ENCODE measurements at regions not wholly inside any gene's neighbourhood (a gene's known extent, or its start where the extent isn't known, plus 50 kb on each side); places are given as distances from the start of the nearest gene placed in this dataset.

GRCh38 chr13:89255844-89256406 lies 1584.8 kb downstream of the SLITRK5 start:
- no peaks in the 10 kb centered on the region for H3K4me1 ChIP-seq
- no peak for ATAC-seq
- no peaks in the 10 kb centered on the region for H3K9me3 ChIP-seq
- no peak overlapping the region for H3K4me3 ChIP-seq
- FAIRE-seq: no peak
- DNase-seq (ENCODE audit: low read depth in 1 of 2, low spot score in 1 of 2): no peak
- ChIA-PET CTCF (no interaction called here), POLR2A (no interaction called here)
- 68% methylated on average over 2 of the region's 3 CpGs for WGBS (ENCODE audit: missing lambda C conversion rate)
- no peak overlapping the region for H3K27ac ChIP-seq
- TF ChIP-seq MAFK (IDR thresholded peaks at IDR 0.05; ENCODE audit: partially characterized antibody) (peak; percentile 40), SMC3 (IDR thresholded peaks at IDR 0.05) (no peak)
- no peak overlapping the region for H3K4me2 ChIP-seq

- Histone ChIP-seq H3K9me3 (no peaks in the 10 kb centered on the region), H3K27ac (no peak overlapping the region), H3K4me3 (no peak overlapping the region), H3K4me1 (no peaks in the 10 kb centered on the region), H3K4me2 (no peak overlapping the region)
- TF ChIP-seq RCOR1 (IDR thresholded peaks at IDR 0.05; ENCODE audit: low read depth, low read length) (no peak), CHD4 (IDR thresholded peaks at IDR 0.05; ENCODE audit: borderline replicate concordance) (no peak), RAD21 (conservative IDR thresholded peaks at IDR 0.05 in 1 of 2, IDR thresholded peaks at IDR 0.05 in 1 of 2) (no peak), MAZ (IDR thresholded peaks at IDR 0.05; ENCODE audit: borderline replicate concordance, low read depth, low read length) (no peak), ZFP36 (IDR thresholded peaks at IDR 0.05; ENCODE audit: borderline replicate concordance, partially characterized antibody) (no peak), POLR2AphosphoS2 (conservative IDR thresholded peaks at IDR 0.05; ENCODE audit: low read length) (no peak), ESRRA (IDR thresholded peaks at IDR 0.05; ENCODE audit: borderline replicate concordance, low read length) (no peak), TP53 (CRISPR knock-in tag; IDR thresholded peaks at IDR 0.05) (no peak)
- DNase-seq (ENCODE audit: low read depth in 1 of 2, low spot score in 1 of 2) (no peak), FAIRE-seq (no peak), ATAC-seq (no peak)
- CTCF ChIA-PET: no interaction called here
- 56% methylated on average over 3 of the region's 3 CpGs for WGBS (ENCODE audit: missing lambda C conversion rate)
- POLR2A ChIA-PET: no interaction called here
Observed at GRCh38 chr13:89267734-89268133, 1596.6 kb downstream of the SLITRK5 start.

DNA sequence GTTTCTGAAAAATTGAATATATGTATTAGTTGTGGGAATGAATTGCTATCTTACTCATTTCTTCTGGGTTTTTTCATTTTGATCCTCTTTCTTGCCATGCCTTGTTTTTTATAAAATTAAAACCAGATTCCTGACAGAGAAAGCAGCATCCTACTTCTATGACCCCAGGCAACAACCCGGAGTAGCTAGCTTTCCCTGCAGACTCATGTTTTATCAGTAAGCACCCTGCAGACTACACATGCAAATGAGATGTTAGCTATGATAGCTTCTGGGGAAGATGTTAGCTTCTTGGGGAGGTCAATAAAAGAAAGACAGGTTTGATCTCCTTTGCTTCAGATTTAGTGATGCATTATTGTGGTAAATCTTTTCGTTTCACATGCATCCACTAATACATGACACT lies 1598.6 kb downstream of the SLITRK5 start:
- TF ChIP-seq ESRRA (IDR thresholded peaks at IDR 0.05; ENCODE audit: borderline replicate concordance, low read length): no peak
- no peak for TF ChIP-seq MAZ (IDR thresholded peaks at IDR 0.05; ENCODE audit: borderline replicate concordance, low read depth, low read length)
- TF ChIP-seq USF2 (IDR thresholded peaks at IDR 0.05): no peak
- no peak for TF ChIP-seq FOSB (CRISPR knock-in tag; IDR thresholded peaks at IDR 0.05)
- no peak for TF ChIP-seq RFX5 (IDR thresholded peaks at IDR 0.05)
- TF ChIP-seq ZFP36 (IDR thresholded peaks at IDR 0.05; ENCODE audit: borderline replicate concordance, partially characterized antibody): no peak
- TF ChIP-seq PBX3 (IDR thresholded peaks at IDR 0.05): no peak
- FAIRE-seq (no peak), ATAC-seq (no peak), DNase-seq (ENCODE audit: low read depth in 1 of 2, low spot score in 1 of 2) (no peak)
- 49% methylated on average over 2 of the region's 2 CpGs for WGBS (ENCODE audit: missing lambda C conversion rate)
- Histone ChIP-seq H3K27ac (no peak overlapping the region), H3K4me2 (no peak overlapping the region), H3K9me3 (no peaks in the 10 kb centered on the region), H3K4me3 (no peak overlapping the region), H3K4me1 (no peaks in the 10 kb centered on the region)
- ChIA-PET CTCF (no interaction called here), POLR2A (no interaction called here)

- 45% methylated on average over 3 of the region's 3 CpGs for WGBS (ENCODE audit: missing lambda C conversion rate)
- ChIA-PET POLR2A (no interaction called here), CTCF (no interaction called here)
- ATAC-seq (no peak), FAIRE-seq (no peak), DNase-seq (ENCODE audit: low read depth in 1 of 2, low spot score in 1 of 2) (no peak)
- Histone ChIP-seq H3K4me2 (no peak overlapping the region), H3K4me1 (no peaks in the 10 kb centered on the region), H3K27ac (no peak overlapping the region), H3K9me3 (no peaks in the 10 kb centered on the region), H3K4me3 (no peak overlapping the region)
- TF ChIP-seq USF2 (IDR thresholded peaks at IDR 0.05) (no peak), KDM5A (IDR thresholded peaks at IDR 0.05) (no peak), CEBPB (IDR thresholded peaks at IDR 0.05) (no peak)
Observed at GRCh38 chr13:89270736-89271135, 1599.6 kb downstream of the SLITRK5 start.
